Heart left ventricle (tissue), 13 donors: ENCODE measurements at regions not wholly inside any gene's neighbourhood (a gene's known extent, or its start where the extent isn't known, plus 50 kb on each side); places are given as distances from the start of the nearest gene placed in this dataset.

ENCODE experiments used
- POLR2A ChIP-seq, 2 donors: fragments of 450-650 bp; IDR thresholded peaks; one replicate each; pipeline ENCODE4 v1.6.1; 2017; ENCODE audit warnings: antibody characterized with exemption in 2 of 2, mild to moderate bottlenecking in 2 of 2, moderate library complexity in 2 of 2
- TF ChIP-seq, protein P1 (sequence below), 12 donors: fragments of 200-600 bp; sonication (generic) in 4 of 12; IDR thresholded peaks; one replicate each; pipeline versions ENCODE4 v1.5.0 to v1.8.0; 2018 to 2022; ENCODE audit warnings: antibody characterized with exemption in 12 of 12, mild to moderate bottlenecking in 5 of 12
- donor health status: ischemic (EF 13 %, LVEDD 7.1; RV severe dilation, severe dysfunction).
- donor health status: DM: no; HTN: yes; CAD: no.
- donor health status: DM: no; HTN: no; CAD: no.
- donor health status: ischemic (EF 25% LVEDD 6.9; RV normal size, moderate dysfunction).
- donor health status: ischemic (EF 25% LVEDD 5.7; RV mildly dilated, moderate dysfunction).
- donor health status: ischemic (EF 35%, LVEDD 5.7; RV mildly dilated, moderate dysfunction).
- donor health status: nonischemic (EF 11% LVEDD 7.7; RV severe dilation, severe dysfunction).
- donor health status: DM: yes; HTN: yes; CAD: no.
- donor health status: PGD.
- donor health status: ischemic (EF 29% LVEDD 5.4; RV normal size, mild dysfunction).
- donor health status: nonischemic (EF 23%, LVEDD 6.1; RV moderate dilation, normal function).

DNA sequence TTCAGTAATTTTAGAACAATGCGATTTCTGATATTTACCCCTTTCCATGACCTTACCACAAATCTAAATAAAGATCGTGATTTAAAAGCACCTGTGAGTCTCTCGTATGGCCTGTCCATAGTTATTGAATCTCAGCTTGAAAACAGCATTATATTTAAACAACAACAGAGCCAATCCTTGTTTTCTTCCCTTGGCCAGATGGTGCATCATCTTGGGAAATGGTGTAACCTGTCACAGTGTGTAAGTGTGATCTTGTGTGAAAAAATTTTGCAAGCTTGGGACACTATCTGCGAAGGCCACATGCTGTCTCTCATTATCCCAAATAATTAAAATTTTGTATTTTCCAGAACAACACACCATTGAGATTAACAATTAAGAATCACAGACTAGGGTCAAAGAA lies 262.7 kb upstream of the SPHKAP start:
- TF ChIP-seq, protein P1, sequence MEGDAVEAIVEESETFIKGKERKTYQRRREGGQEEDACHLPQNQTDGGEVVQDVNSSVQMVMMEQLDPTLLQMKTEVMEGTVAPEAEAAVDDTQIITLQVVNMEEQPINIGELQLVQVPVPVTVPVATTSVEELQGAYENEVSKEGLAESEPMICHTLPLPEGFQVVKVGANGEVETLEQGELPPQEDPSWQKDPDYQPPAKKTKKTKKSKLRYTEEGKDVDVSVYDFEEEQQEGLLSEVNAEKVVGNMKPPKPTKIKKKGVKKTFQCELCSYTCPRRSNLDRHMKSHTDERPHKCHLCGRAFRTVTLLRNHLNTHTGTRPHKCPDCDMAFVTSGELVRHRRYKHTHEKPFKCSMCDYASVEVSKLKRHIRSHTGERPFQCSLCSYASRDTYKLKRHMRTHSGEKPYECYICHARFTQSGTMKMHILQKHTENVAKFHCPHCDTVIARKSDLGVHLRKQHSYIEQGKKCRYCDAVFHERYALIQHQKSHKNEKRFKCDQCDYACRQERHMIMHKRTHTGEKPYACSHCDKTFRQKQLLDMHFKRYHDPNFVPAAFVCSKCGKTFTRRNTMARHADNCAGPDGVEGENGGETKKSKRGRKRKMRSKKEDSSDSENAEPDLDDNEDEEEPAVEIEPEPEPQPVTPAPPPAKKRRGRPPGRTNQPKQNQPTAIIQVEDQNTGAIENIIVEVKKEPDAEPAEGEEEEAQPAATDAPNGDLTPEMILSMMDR (IDR thresholded peaks at IDR 0.05): no peak
- no peak for TF ChIP-seq POLR2A (IDR thresholded peaks at IDR 0.05)
